ENCODE measurements at regions not wholly inside any gene's neighbourhood (a gene's known extent, or its start where the extent isn't known, plus 50 kb on each side); places are given as distances from the start of the nearest gene placed in this dataset.

DNA sequence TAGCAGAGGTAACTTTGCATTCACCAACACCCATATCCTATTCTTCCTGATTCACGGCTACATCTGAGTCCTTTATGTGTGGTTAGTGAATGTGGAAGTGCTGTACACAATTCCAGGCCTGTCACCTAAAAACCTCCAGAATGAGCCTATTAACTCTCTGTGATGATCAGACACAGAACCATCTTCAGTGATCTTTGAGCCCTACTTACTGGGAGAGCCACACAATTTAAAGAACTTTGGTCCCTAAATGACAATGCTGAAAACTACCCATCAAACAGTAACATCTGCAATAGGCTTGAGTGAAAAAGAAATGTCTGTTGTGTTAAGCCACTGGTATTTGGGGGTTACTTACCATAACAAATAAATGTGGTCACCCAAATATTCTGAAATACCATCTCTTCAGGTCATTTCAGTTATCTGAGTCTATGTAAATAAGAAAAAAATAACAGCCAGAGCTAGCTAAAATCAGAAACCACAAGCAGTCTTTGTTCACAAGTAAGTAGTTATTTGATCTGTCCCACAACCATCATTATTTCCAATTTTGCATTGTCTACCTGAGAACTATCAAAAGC is 145.7 kb downstream of the HGF start (continued):
- TF ChIP-seq, protein P1, sequence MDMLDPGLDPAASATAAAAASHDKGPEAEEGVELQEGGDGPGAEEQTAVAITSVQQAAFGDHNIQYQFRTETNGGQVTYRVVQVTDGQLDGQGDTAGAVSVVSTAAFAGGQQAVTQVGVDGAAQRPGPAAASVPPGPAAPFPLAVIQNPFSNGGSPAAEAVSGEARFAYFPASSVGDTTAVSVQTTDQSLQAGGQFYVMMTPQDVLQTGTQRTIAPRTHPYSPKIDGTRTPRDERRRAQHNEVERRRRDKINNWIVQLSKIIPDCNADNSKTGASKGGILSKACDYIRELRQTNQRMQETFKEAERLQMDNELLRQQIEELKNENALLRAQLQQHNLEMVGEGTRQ (CRISPR knock-in tag; IDR thresholded peaks at IDR 0.05) = no peak
- TF ChIP-seq, protein P2, sequence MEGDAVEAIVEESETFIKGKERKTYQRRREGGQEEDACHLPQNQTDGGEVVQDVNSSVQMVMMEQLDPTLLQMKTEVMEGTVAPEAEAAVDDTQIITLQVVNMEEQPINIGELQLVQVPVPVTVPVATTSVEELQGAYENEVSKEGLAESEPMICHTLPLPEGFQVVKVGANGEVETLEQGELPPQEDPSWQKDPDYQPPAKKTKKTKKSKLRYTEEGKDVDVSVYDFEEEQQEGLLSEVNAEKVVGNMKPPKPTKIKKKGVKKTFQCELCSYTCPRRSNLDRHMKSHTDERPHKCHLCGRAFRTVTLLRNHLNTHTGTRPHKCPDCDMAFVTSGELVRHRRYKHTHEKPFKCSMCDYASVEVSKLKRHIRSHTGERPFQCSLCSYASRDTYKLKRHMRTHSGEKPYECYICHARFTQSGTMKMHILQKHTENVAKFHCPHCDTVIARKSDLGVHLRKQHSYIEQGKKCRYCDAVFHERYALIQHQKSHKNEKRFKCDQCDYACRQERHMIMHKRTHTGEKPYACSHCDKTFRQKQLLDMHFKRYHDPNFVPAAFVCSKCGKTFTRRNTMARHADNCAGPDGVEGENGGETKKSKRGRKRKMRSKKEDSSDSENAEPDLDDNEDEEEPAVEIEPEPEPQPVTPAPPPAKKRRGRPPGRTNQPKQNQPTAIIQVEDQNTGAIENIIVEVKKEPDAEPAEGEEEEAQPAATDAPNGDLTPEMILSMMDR (IDR thresholded peaks at IDR 0.05) = no peak

DNA sequence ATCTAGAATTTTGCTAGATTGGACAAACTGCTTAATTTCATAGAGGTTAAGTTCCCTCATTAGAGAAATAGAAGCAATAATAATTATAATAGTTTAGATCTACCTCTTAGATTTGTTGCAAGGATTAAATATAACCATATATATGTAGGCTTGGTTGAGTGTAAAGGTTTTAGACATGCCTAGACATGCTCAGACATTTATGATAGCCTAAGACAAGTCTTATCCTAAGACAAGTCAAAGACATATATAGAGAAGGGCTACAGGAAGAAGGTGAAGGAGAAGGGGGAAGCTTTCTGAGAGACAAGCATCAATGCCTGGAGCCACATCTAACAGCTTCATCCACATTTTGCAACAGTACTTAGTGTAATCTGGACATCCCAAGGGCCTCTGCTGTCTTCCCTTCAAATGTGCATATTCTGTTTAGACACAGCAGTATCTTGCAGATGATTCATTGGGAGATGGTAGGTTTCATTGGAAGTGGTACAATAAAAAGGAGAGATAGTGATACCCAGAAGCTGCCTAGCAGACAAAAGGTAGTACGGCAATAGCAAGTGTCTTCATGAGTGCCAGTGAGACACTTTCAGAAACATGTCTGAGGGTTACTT is 146.5 kb downstream of the HGF start:
- Mint-ChIP-seq H3K27me3 (ENCODE audit: low read depth) (no peaks in the 10 kb centered on the region), H3K27ac (no peak overlapping the region), H3K36me3 (no peaks in the 10 kb centered on the region), H3K4me3 (no peak overlapping the region), H3K4me1 (peaks cover 13% of the 10 kb centered on the region), H3K9me3 (no peaks in the 10 kb centered on the region)
- CTCF ChIA-PET = no interaction called here
- POLR2A ChIA-PET = no interaction called here
- no peak for ATAC-seq
- DNase-seq (ENCODE audit: low spot score) = no peak
- TF ChIP-seq, protein P3, sequence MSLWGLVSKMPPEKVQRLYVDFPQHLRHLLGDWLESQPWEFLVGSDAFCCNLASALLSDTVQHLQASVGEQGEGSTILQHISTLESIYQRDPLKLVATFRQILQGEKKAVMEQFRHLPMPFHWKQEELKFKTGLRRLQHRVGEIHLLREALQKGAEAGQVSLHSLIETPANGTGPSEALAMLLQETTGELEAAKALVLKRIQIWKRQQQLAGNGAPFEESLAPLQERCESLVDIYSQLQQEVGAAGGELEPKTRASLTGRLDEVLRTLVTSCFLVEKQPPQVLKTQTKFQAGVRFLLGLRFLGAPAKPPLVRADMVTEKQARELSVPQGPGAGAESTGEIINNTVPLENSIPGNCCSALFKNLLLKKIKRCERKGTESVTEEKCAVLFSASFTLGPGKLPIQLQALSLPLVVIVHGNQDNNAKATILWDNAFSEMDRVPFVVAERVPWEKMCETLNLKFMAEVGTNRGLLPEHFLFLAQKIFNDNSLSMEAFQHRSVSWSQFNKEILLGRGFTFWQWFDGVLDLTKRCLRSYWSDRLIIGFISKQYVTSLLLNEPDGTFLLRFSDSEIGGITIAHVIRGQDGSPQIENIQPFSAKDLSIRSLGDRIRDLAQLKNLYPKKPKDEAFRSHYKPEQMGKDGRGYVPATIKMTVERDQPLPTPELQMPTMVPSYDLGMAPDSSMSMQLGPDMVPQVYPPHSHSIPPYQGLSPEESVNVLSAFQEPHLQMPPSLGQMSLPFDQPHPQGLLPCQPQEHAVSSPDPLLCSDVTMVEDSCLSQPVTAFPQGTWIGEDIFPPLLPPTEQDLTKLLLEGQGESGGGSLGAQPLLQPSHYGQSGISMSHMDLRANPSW (CRISPR knock-in tag; conservative IDR thresholded peaks at IDR 0.05; ENCODE audit: low read depth) = no peak
- TF ChIP-seq, protein P4, sequence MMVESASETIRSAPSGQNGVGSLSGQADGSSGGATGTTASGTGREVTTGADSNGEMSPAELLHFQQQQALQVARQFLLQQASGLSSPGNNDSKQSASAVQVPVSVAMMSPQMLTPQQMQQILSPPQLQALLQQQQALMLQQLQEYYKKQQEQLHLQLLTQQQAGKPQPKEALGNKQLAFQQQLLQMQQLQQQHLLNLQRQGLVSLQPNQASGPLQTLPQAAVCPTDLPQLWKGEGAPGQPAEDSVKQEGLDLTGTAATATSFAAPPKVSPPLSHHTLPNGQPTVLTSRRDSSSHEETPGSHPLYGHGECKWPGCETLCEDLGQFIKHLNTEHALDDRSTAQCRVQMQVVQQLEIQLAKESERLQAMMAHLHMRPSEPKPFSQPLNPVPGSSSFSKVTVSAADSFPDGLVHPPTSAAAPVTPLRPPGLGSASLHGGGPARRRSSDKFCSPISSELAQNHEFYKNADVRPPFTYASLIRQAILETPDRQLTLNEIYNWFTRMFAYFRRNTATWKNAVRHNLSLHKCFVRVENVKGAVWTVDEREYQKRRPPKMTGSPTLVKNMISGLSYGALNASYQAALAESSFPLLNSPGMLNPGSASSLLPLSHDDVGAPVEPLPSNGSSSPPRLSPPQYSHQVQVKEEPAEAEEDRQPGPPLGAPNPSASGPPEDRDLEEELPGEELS (CRISPR knock-in tag; IDR thresholded peaks at IDR 0.05) = no peak
- TF ChIP-seq, protein P5, sequence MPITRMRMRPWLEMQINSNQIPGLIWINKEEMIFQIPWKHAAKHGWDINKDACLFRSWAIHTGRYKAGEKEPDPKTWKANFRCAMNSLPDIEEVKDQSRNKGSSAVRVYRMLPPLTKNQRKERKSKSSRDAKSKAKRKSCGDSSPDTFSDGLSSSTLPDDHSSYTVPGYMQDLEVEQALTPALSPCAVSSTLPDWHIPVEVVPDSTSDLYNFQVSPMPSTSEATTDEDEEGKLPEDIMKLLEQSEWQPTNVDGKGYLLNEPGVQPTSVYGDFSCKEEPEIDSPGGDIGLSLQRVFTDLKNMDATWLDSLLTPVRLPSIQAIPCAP (CRISPR knock-in tag; IDR thresholded peaks at IDR 0.05) = no peak
- no peak for TF ChIP-seq CREB1 (CRISPR knock-in tag; IDR thresholded peaks at IDR 0.05)
- TF ChIP-seq, protein P6, sequence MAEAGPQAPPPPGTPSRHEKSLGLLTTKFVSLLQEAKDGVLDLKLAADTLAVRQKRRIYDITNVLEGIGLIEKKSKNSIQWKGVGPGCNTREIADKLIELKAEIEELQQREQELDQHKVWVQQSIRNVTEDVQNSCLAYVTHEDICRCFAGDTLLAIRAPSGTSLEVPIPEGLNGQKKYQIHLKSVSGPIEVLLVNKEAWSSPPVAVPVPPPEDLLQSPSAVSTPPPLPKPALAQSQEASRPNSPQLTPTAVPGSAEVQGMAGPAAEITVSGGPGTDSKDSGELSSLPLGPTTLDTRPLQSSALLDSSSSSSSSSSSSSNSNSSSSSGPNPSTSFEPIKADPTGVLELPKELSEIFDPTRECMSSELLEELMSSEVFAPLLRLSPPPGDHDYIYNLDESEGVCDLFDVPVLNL (CRISPR knock-in tag; IDR thresholded peaks at IDR 0.05; ENCODE audit: borderline replicate concordance, low read depth) = no peak
- no peak for TF ChIP-seq FOXJ3 (CRISPR knock-in tag; IDR thresholded peaks at IDR 0.05; ENCODE audit: borderline replicate concordance)
- no peak for TF ChIP-seq ZNF121 (CRISPR knock-in tag; IDR thresholded peaks at IDR 0.05)
- TF ChIP-seq, protein P7, sequence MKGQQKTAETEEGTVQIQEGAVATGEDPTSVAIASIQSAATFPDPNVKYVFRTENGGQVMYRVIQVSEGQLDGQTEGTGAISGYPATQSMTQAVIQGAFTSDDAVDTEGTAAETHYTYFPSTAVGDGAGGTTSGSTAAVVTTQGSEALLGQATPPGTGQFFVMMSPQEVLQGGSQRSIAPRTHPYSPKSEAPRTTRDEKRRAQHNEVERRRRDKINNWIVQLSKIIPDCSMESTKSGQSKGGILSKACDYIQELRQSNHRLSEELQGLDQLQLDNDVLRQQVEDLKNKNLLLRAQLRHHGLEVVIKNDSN (CRISPR knock-in tag; IDR thresholded peaks at IDR 0.05) = no peak
- TF ChIP-seq ZNF671 (CRISPR knock-in tag; IDR thresholded peaks at IDR 0.05) = no peak
- TF ChIP-seq, protein P8, sequence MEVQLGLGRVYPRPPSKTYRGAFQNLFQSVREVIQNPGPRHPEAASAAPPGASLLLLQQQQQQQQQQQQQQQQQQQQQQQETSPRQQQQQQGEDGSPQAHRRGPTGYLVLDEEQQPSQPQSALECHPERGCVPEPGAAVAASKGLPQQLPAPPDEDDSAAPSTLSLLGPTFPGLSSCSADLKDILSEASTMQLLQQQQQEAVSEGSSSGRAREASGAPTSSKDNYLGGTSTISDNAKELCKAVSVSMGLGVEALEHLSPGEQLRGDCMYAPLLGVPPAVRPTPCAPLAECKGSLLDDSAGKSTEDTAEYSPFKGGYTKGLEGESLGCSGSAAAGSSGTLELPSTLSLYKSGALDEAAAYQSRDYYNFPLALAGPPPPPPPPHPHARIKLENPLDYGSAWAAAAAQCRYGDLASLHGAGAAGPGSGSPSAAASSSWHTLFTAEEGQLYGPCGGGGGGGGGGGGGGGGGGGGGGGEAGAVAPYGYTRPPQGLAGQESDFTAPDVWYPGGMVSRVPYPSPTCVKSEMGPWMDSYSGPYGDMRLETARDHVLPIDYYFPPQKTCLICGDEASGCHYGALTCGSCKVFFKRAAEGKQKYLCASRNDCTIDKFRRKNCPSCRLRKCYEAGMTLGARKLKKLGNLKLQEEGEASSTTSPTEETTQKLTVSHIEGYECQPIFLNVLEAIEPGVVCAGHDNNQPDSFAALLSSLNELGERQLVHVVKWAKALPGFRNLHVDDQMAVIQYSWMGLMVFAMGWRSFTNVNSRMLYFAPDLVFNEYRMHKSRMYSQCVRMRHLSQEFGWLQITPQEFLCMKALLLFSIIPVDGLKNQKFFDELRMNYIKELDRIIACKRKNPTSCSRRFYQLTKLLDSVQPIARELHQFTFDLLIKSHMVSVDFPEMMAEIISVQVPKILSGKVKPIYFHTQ (CRISPR knock-in tag; IDR thresholded peaks at IDR 0.05) = no peak
- TF ChIP-seq, protein P9, sequence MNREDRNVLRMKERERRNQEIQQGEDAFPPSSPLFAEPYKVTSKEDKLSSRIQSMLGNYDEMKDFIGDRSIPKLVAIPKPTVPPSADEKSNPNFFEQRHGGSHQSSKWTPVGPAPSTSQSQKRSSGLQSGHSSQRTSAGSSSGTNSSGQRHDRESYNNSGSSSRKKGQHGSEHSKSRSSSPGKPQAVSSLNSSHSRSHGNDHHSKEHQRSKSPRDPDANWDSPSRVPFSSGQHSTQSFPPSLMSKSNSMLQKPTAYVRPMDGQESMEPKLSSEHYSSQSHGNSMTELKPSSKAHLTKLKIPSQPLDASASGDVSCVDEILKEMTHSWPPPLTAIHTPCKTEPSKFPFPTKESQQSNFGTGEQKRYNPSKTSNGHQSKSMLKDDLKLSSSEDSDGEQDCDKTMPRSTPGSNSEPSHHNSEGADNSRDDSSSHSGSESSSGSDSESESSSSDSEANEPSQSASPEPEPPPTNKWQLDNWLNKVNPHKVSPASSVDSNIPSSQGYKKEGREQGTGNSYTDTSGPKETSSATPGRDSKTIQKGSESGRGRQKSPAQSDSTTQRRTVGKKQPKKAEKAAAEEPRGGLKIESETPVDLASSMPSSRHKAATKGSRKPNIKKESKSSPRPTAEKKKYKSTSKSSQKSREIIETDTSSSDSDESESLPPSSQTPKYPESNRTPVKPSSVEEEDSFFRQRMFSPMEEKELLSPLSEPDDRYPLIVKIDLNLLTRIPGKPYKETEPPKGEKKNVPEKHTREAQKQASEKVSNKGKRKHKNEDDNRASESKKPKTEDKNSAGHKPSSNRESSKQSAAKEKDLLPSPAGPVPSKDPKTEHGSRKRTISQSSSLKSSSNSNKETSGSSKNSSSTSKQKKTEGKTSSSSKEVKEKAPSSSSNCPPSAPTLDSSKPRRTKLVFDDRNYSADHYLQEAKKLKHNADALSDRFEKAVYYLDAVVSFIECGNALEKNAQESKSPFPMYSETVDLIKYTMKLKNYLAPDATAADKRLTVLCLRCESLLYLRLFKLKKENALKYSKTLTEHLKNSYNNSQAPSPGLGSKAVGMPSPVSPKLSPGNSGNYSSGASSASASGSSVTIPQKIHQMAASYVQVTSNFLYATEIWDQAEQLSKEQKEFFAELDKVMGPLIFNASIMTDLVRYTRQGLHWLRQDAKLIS (CRISPR knock-in tag; IDR thresholded peaks at IDR 0.05; ENCODE audit: borderline replicate concordance) = no peak
- TF ChIP-seq, protein P10, sequence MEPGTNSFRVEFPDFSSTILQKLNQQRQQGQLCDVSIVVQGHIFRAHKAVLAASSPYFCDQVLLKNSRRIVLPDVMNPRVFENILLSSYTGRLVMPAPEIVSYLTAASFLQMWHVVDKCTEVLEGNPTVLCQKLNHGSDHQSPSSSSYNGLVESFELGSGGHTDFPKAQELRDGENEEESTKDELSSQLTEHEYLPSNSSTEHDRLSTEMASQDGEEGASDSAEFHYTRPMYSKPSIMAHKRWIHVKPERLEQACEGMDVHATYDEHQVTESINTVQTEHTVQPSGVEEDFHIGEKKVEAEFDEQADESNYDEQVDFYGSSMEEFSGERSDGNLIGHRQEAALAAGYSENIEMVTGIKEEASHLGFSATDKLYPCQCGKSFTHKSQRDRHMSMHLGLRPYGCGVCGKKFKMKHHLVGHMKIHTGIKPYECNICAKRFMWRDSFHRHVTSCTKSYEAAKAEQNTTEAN (CRISPR knock-in tag; IDR thresholded peaks at IDR 0.05) = no peak
- TF ChIP-seq, protein P1 (CRISPR knock-in tag; IDR thresholded peaks at IDR 0.05) = no peak
